ENCODE measurements at regions not wholly inside any gene's neighbourhood (a gene's known extent, or its start where the extent isn't known, plus 50 kb on each side); places are given as distances from the start of the nearest gene placed in this dataset.

GRCh38 chr4:159748834-159749444, 646.1 kb downstream of the RAPGEF2 start:
- DNase-seq (ENCODE audit: low read depth in 2 of 2), result no peak
- Histone ChIP-seq H3K27ac (ENCODE audit: insufficient read depth, low read length) (no peak overlapping the region), H3K27me3 (ENCODE audit: control insufficient read depth, insufficient read depth, low read length) (no peaks in the 10 kb centered on the region), H2AFZ (ENCODE audit: low read length) (no peak overlapping the region), H3K4me2 (ENCODE audit: extremely low read depth, insufficient read depth, low read length) (no peak overlapping the region), H3K36me3 (ENCODE audit: control insufficient read depth, insufficient read depth, low read length) (no peaks in the 10 kb centered on the region), H3K4me3 (replicated peaks in 1 of 4; ENCODE audit: control extremely low read depth in 1 of 4, insufficient read depth in 1 of 4, low read depth in 3 of 4, low read length in 4 of 4) (no peak overlapping the region), H3K9me3 (ENCODE audit: control insufficient read depth, insufficient read depth, low read depth, low read length) (no peaks in the 10 kb centered on the region), H3K9ac (ENCODE audit: insufficient read depth, low read length) (no peak overlapping the region), H4K20me1 (ENCODE audit: control insufficient read depth, extremely low read depth, insufficient read depth, low read length) (no peaks in the 10 kb centered on the region), H3K79me2 (ENCODE audit: control insufficient read depth, insufficient read depth, low read length) (no peaks in the 10 kb centered on the region), H3K4me1 (ENCODE audit: control insufficient read depth, extremely low read depth, insufficient read depth, low read length) (no peaks in the 10 kb centered on the region)
- TF ChIP-seq CTCF (conservative IDR thresholded peaks at IDR 0.05 in 1 of 2, IDR thresholded peaks at IDR 0.05 in 1 of 2; ENCODE audit: low read depth in 1 of 2, low read length in 2 of 2) (no peak), EZH2 (IDR thresholded peaks at IDR 0.05; ENCODE audit: low read length, missing control alignments) (no peak)

- no peak overlapping the region for H3K4me3 ChIP-seq (replicated peaks in 1 of 4; ENCODE audit: control extremely low read depth in 1 of 4, insufficient read depth in 1 of 4, low read depth in 3 of 4, low read length in 4 of 4)
- H3K9me3 ChIP-seq (ENCODE audit: control insufficient read depth, insufficient read depth, low read depth, low read length), result no peaks in the 10 kb centered on the region
- H3K27ac ChIP-seq (ENCODE audit: insufficient read depth, low read length), result no peak overlapping the region
- H3K36me3 ChIP-seq (ENCODE audit: control insufficient read depth, insufficient read depth, low read length), result no peaks in the 10 kb centered on the region
- H3K79me2 ChIP-seq (ENCODE audit: control insufficient read depth, insufficient read depth, low read length), result no peaks in the 10 kb centered on the region
- no peak overlapping the region for H3K9ac ChIP-seq (ENCODE audit: insufficient read depth, low read length)
- H3K4me2 ChIP-seq (ENCODE audit: extremely low read depth, insufficient read depth, low read length), result no peak overlapping the region
- H4K20me1 ChIP-seq (ENCODE audit: control insufficient read depth, extremely low read depth, insufficient read depth, low read length), result no peaks in the 10 kb centered on the region
- no peak for DNase-seq (ENCODE audit: low read depth in 2 of 2)
- no peaks in the 10 kb centered on the region for H3K27me3 ChIP-seq (ENCODE audit: control insufficient read depth, insufficient read depth, low read length)
- no peak overlapping the region for H2AFZ ChIP-seq (ENCODE audit: low read length)
- H3K4me1 ChIP-seq (ENCODE audit: control insufficient read depth, extremely low read depth, insufficient read depth, low read length), result no peaks in the 10 kb centered on the region
- no peak for TF ChIP-seq CTCF (conservative IDR thresholded peaks at IDR 0.05 in 1 of 2, IDR thresholded peaks at IDR 0.05 in 1 of 2; ENCODE audit: low read depth in 1 of 2, low read length in 2 of 2)
- TF ChIP-seq EZH2 (IDR thresholded peaks at IDR 0.05; ENCODE audit: low read length, missing control alignments), result no peak
Measured at GRCh38 chr4:159757499-159757898, 654.6 kb downstream of the RAPGEF2 start.

- Histone ChIP-seq H2AFZ (ENCODE audit: low read length) (no peak overlapping the region), H3K9ac (ENCODE audit: insufficient read depth, low read length) (no peak overlapping the region), H3K36me3 (ENCODE audit: control insufficient read depth, insufficient read depth, low read length) (no peaks in the 10 kb centered on the region), H3K4me2 (ENCODE audit: extremely low read depth, insufficient read depth, low read length) (no peak overlapping the region), H3K4me3 (replicated peaks in 1 of 4; ENCODE audit: control extremely low read depth in 1 of 4, insufficient read depth in 1 of 4, low read depth in 3 of 4, low read length in 4 of 4) (no peak overlapping the region), H3K27ac (ENCODE audit: insufficient read depth, low read length) (no peak overlapping the region), H3K4me1 (ENCODE audit: control insufficient read depth, extremely low read depth, insufficient read depth, low read length) (no peaks in the 10 kb centered on the region), H4K20me1 (ENCODE audit: control insufficient read depth, extremely low read depth, insufficient read depth, low read length) (no peaks in the 10 kb centered on the region), H3K79me2 (ENCODE audit: control insufficient read depth, insufficient read depth, low read length) (no peaks in the 10 kb centered on the region), H3K27me3 (ENCODE audit: control insufficient read depth, insufficient read depth, low read length) (no peaks in the 10 kb centered on the region), H3K9me3 (ENCODE audit: control insufficient read depth, insufficient read depth, low read depth, low read length) (no peaks in the 10 kb centered on the region)
- TF ChIP-seq EZH2 (IDR thresholded peaks at IDR 0.05; ENCODE audit: low read length, missing control alignments) (no peak), CTCF (conservative IDR thresholded peaks at IDR 0.05 in 1 of 2, IDR thresholded peaks at IDR 0.05 in 1 of 2; ENCODE audit: low read depth in 1 of 2, low read length in 2 of 2) (no peak)
- no peak for DNase-seq (ENCODE audit: low read depth in 2 of 2)
Measured at GRCh38 chr4:159758061-159758460, 655.2 kb downstream of the RAPGEF2 start.

All from fibroblast of lung (primary cell).